ENCODE measurements at regions not wholly inside any gene's neighbourhood (a gene's known extent, or its start where the extent isn't known, plus 50 kb on each side); places are given as distances from the start of the nearest gene placed in this dataset.

- TF ChIP-seq, protein P1, sequence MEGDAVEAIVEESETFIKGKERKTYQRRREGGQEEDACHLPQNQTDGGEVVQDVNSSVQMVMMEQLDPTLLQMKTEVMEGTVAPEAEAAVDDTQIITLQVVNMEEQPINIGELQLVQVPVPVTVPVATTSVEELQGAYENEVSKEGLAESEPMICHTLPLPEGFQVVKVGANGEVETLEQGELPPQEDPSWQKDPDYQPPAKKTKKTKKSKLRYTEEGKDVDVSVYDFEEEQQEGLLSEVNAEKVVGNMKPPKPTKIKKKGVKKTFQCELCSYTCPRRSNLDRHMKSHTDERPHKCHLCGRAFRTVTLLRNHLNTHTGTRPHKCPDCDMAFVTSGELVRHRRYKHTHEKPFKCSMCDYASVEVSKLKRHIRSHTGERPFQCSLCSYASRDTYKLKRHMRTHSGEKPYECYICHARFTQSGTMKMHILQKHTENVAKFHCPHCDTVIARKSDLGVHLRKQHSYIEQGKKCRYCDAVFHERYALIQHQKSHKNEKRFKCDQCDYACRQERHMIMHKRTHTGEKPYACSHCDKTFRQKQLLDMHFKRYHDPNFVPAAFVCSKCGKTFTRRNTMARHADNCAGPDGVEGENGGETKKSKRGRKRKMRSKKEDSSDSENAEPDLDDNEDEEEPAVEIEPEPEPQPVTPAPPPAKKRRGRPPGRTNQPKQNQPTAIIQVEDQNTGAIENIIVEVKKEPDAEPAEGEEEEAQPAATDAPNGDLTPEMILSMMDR (IDR thresholded peaks at IDR 0.05) = no peak
- TF ChIP-seq YY1 (IDR thresholded peaks at IDR 0.05; ENCODE audit: low read depth) (no peak), POLR2AphosphoS5 (IDR thresholded peaks at IDR 0.05; ENCODE audit: low read depth, low read length) (no peak), TAF1 (IDR thresholded peaks at IDR 0.05; ENCODE audit: borderline replicate concordance, low read depth, low read length) (no peak), MXI1 (IDR thresholded peaks at IDR 0.05; ENCODE audit: low read depth, low read length) (no peak)
These were observed 301.8 kb upstream of the MGMT start for GRCh38 chr10:129165076-129165720.
